HCT116 (cell line): ENCODE measurements at regions not wholly inside any gene's neighbourhood (a gene's known extent, or its start where the extent isn't known, plus 50 kb on each side); places are given as distances from the start of the nearest gene placed in this dataset.

ENCODE experiments used
- ATAC-seq: fragments of 200-7000 bp; cut with Tn5 transposase; 2 replicates; pipeline ENCODE4 v1.9.1; 2020; ENCODE audit warnings: mild to moderate bottlenecking, moderate library complexity
- BruUV-seq: library from RNA; stranded (reverse); fragments of 400-500 nt; replicated peaks from 2 replicates; lab custom pipeline; 2021; lab: Mats Ljungman, UMichigan
- CTCF ChIA-PET: fragments of 300-600 bp; sonication (Branson Sonifier 250); formaldehyde crosslinking; loops from one replicate; lab custom pipeline; 2021; ENCODE audit warnings: antibody characterized with exemption; lab: Charles Lee
- POLR2A ChIA-PET: fragments of 300-600, 350-600 bp; sonication (Branson Sonifier 250); formaldehyde crosslinking; loops from one replicate; lab custom pipeline; 2021; ENCODE audit warnings: antibody characterized with exemption; lab: Charles Lee
- RAD21 ChIA-PET, 2 experiments: fragments of 300-600 bp; sonication (Branson Sonifier 250); formaldehyde crosslinking; loops; one replicate each; lab custom pipeline; 2023; ENCODE audit warnings: low total read pairs in 2 of 2; ENCODE audit not compliant: uncharacterized antibody in 2 of 2, unreplicated experiment in 2 of 2, low non-redundant PET in 1 of 2; lab: Charles Lee
- DNase-seq: peaks from one replicate; pipeline ENCODE4 v3.0.0-alpha.2; 2010; ENCODE audit warnings: low read depth, low spot score
- H2AFZ ChIP-seq: fragments of 200-600 bp; shearing (Covaris generic), sonication (generic); 2 replicates; pipeline ENCODE4 v1.6.1; 2017; ENCODE audit warnings: low read depth, mixed run types, mixed read lengths, antibody characterized with exemption, low read length; ENCODE audit not compliant: poor library complexity, severe bottlenecking
- H3K27ac ChIP-seq: 2 replicates; pipeline ENCODE4 v1.5.1; 2012; ENCODE audit warnings: low read depth, low read length
- H3K27me3 ChIP-seq: fragments of 200-600 bp; sonication (generic); 2 replicates; pipeline ENCODE4 v1.6.1; 2016; ENCODE audit warnings: mixed run types, low read length, mixed read lengths; ENCODE audit not compliant: insufficient read depth
- H3K36me3 ChIP-seq, 2 experiments: fragments of 200-500 bp in 1 of 2; fragments of 200-600 bp in 1 of 2; sonication (Bioruptor generic) in 1 of 2; sonication (generic) in 1 of 2; 2 replicates each; pipeline versions ENCODE4 v1.5.1 to v1.6.1; 2014 to 2016; ENCODE audit warnings: low read length in 2 of 2, inconsistent platforms in 1 of 2, mixed read lengths in 1 of 2, mixed run types in 1 of 2; ENCODE audit not compliant: insufficient read depth in 2 of 2, control insufficient read depth in 1 of 2
- H3K4me1 ChIP-seq, 2 experiments: fragments of 200-600 bp in 1 of 2; sonication (generic) in 1 of 2; 2 replicates each; pipeline versions ENCODE4 v1.5.1 to v1.6.1; 2012 to 2017; ENCODE audit warnings: low read length in 2 of 2, inconsistent platforms in 1 of 2, mild to moderate bottlenecking in 1 of 2, mixed read lengths in 1 of 2, mixed run types in 1 of 2, moderate library complexity in 1 of 2; ENCODE audit not compliant: insufficient read depth in 2 of 2, control insufficient read depth in 1 of 2
- H3K4me2 ChIP-seq: fragments of 200-600 bp; sonication (generic); 2 replicates; pipeline ENCODE4 v1.6.1; 2017; ENCODE audit warnings: mixed run types, low read length, mixed read lengths
- H3K4me3 ChIP-seq, 2 experiments: fragments of 200-600 bp in 1 of 2; sonication (generic) in 1 of 2; replicated peaks in 1 of 2; 2 replicates each; pipeline ENCODE4 v1.5.1; 2011 to 2016; ENCODE audit warnings: low read length in 2 of 2, control low read depth in 1 of 2, low read depth in 1 of 2, mild to moderate bottlenecking in 1 of 2, mixed read lengths in 1 of 2, mixed run types in 1 of 2
- H3K79me2 ChIP-seq: fragments of 200-600 bp; sonication (generic); 2 replicates; pipeline ENCODE4 v1.6.1; 2017; ENCODE audit warnings: mild to moderate bottlenecking, mixed run types, low read length, moderate library complexity, mixed read lengths; ENCODE audit not compliant: insufficient read depth
- H3K9ac ChIP-seq: fragments of 200-600 bp; sonication (generic); 2 replicates; pipeline ENCODE4 v1.6.1; 2016; ENCODE audit warnings: low read length, mixed read lengths
- H3K9me2 ChIP-seq: fragments of 200-600 bp; sonication (generic), shearing (Covaris generic); 2 replicates; pipeline ENCODE4 v1.6.1; 2017; ENCODE audit warnings: mixed run types, mild to moderate bottlenecking, moderate library complexity; ENCODE audit not compliant: insufficient read depth
- H3K9me3 ChIP-seq, 2 experiments: fragments of 200-500 bp in 1 of 2; fragments of 200-600 bp in 1 of 2; sonication (Bioruptor generic) in 1 of 2; sonication (generic) in 1 of 2; 2 replicates each; pipeline ENCODE4 v1.6.1; 2014 to 2017; ENCODE audit warnings: low read length in 2 of 2, mixed read lengths in 2 of 2, inconsistent platforms in 1 of 2, low read depth in 1 of 2, mild to moderate bottlenecking in 1 of 2, mixed run types in 1 of 2, moderate library complexity in 1 of 2; ENCODE audit not compliant: control insufficient read depth in 1 of 2, insufficient read depth in 1 of 2
- H4K20me1 ChIP-seq: fragments of 200-600 bp; sonication (generic), shearing (Covaris generic); 2 replicates; pipeline ENCODE4 v1.6.1; 2017; ENCODE audit warnings: mixed run types, mild to moderate bottlenecking, moderate library complexity; ENCODE audit not compliant: insufficient read depth
- CBX3 ChIP-seq: IDR thresholded peaks from 2 replicates; pipeline ENCODE4 v1.6.1; 2012; ENCODE audit warnings: low read depth
- CEBPB ChIP-seq: IDR thresholded peaks from 2 replicates; pipeline ENCODE4 v1.6.1; 2012; ENCODE audit warnings: low read depth
- CTCF ChIP-seq, 3 experiments: fragments of 200-600 bp in 1 of 3; sonication (generic) in 1 of 3; IDR thresholded peaks in 2 of 3; conservative IDR thresholded peaks in 1 of 3; 2 replicates each; pipeline ENCODE4 v1.5.1; 2012 to 2017; ENCODE audit warnings: low read depth in 2 of 3, low read length in 2 of 3, antibody characterized with exemption in 1 of 3, borderline replicate concordance in 1 of 3, control low read depth in 1 of 3, mild to moderate bottlenecking in 1 of 3, mixed read lengths in 1 of 3, mixed run types in 1 of 3, moderate library complexity in 1 of 3; ENCODE audit not compliant: insufficient read depth in 1 of 3
- FOSL1 ChIP-seq: IDR thresholded peaks from 2 replicates; pipeline ENCODE4 v1.6.1; 2012; ENCODE audit warnings: low read depth
- RAD21 ChIP-seq: IDR thresholded peaks from 2 replicates; pipeline ENCODE4 v1.6.1; 2012; ENCODE audit warnings: low read depth, mild to moderate bottlenecking
- SIN3A ChIP-seq: IDR thresholded peaks from 2 replicates; pipeline ENCODE4 v1.6.1; 2012; ENCODE audit warnings: low read depth
- SRF ChIP-seq: IDR thresholded peaks from 2 replicates; pipeline ENCODE4 v1.6.1; 2012; ENCODE audit warnings: low read depth
- TCF7L2 ChIP-seq: IDR thresholded peaks from 2 replicates; pipeline ENCODE4 v1.7.0; 2011; ENCODE audit warnings: borderline replicate concordance, inconsistent platforms; ENCODE audit not compliant: insufficient read depth, insufficient read length; ENCODE audit errors: extremely low read depth
- YY1 ChIP-seq: IDR thresholded peaks from 2 replicates; pipeline ENCODE4 v1.6.1; 2011; ENCODE audit warnings: low read length, low read depth, moderate library complexity, mild to moderate bottlenecking; ENCODE audit not compliant: insufficient replicate concordance; ENCODE audit errors: extremely low read depth
- ZFX ChIP-seq: fragments of 450-650 bp; IDR thresholded peaks from 2 replicates; pipeline ENCODE4 v1.6.1; 2017
- intact Hi-C: fragments of 100-400 bp; cut with micrococcal nuclease; formaldehyde crosslinking; loops from 2 replicates; pipeline ENCODE4 v1.10.0; 2022

GRCh38 chr22:27148055-27148454 is 490.7 kb downstream of the MIAT start (continued):
- TF ChIP-seq CTCF (IDR thresholded peaks at IDR 0.05 in 2 of 3, conservative IDR thresholded peaks at IDR 0.05 in 1 of 3; ENCODE audit: borderline replicate concordance in 1 of 3, insufficient read depth in 1 of 3, low read depth in 2 of 3, low read length in 2 of 3) = no peak
- TF ChIP-seq ZFX = no peak
- TF ChIP-seq CBX3 = no peak

DNA sequence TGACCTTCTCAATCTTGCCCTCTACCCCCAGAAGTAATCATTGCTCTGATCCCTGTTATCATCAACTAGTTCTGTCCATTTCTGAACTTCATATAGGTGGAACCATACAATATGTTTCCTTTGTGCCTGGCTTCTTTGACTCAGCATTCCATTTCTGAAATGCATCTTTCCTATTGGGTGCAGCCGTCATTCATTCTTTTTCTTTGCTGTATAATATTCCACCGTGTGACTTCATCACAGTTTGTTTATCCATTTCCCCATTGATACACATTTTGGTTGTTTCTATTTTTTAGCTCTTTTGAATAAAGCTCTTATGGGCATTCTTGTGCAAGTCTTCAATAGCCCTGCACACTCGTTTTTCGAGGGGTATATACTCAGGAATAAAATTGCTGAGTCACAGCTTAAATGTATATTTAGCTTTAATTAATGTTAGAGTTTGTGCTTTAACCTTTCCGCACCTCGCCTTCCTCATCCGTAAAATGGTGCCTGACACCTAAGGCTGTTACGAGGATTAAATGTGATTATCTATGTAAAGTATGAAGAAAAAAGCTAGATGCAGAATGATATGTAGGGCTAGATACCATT is 491.6 kb downstream of the MIAT start:
- Histone ChIP-seq H4K20me1 (no peaks in the 10 kb centered on the region), H3K4me3 (no peak overlapping the region), H3K9ac (no peak overlapping the region), H3K27me3 (peaks cover 3% of the 10 kb centered on the region; the same call in 1 of the 2 replicates), H3K36me3 (no peaks in the 10 kb centered on the region), H2AFZ (no peak overlapping the region), H3K27ac (no peak overlapping the region), H3K9me2 (no peaks in the 10 kb centered on the region), H3K79me2 (no peaks in the 10 kb centered on the region), H3K9me3 (no peaks in the 10 kb centered on the region), H3K4me1 (no peaks in the 10 kb centered on the region), H3K4me2 (no peak overlapping the region)
- intact Hi-C loops = no loop called here
- ChIA-PET CTCF (no interaction called here), POLR2A (no interaction called here), RAD21 (no interaction called here)
- no peak for TF ChIP-seq RAD21
- no peak for TF ChIP-seq TCF7L2
- no peak for TF ChIP-seq SIN3A
- no peak for TF ChIP-seq CEBPB
- TF ChIP-seq FOSL1 = no peak
- no peak for TF ChIP-seq CBX3
- TF ChIP-seq CTCF (IDR thresholded peaks at IDR 0.05 in 2 of 3, conservative IDR thresholded peaks at IDR 0.05 in 1 of 3; ENCODE audit: borderline replicate concordance in 1 of 3, insufficient read depth in 1 of 3, low read depth in 2 of 3, low read length in 2 of 3) = no peak
- TF ChIP-seq YY1 = no peak
- no peak for TF ChIP-seq SRF
- no peak for DNase-seq
- no TSS peak for BruUV-seq
- no peak for ATAC-seq
